ENCODE measurements at regions not wholly inside any gene's neighbourhood (a gene's known extent, or its start where the extent isn't known, plus 50 kb on each side); places are given as distances from the start of the nearest gene placed in this dataset.

DNA sequence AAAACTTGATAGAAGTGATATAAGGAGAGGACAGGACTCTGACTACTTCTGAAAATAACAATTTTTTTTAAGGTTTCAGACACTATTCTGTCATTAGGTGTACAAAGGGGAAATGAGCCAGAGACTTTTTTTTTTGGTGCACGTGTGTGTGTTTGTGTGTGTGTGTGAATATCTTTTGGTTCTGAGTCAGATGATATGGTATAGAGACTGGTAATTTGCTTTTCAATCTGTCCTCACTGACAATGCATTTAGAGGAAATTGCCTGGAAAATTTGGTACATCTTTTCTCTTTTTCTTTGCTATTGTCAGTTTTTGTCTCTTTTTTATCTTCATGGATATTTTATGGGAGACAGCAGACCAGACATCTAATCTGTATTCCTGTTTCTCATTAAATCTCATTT is 59.3 kb downstream of the DDIT4L start:
- H3K9me3 Mint-ChIP-seq = peaks cover 3% of the 10 kb centered on the region
- no peak overlapping the region for H3K27ac Mint-ChIP-seq
- DNase-seq (ENCODE audit: low spot score) (no peak), ATAC-seq (no peak)
- no peaks in the 10 kb centered on the region for H3K36me3 Mint-ChIP-seq
- no peaks in the 10 kb centered on the region for H3K27me3 Mint-ChIP-seq
- no peak overlapping the region for H3K4me3 Mint-ChIP-seq
- no peaks in the 10 kb centered on the region for H3K4me1 Mint-ChIP-seq (ENCODE audit: low read depth in 2 of 2)

DNA sequence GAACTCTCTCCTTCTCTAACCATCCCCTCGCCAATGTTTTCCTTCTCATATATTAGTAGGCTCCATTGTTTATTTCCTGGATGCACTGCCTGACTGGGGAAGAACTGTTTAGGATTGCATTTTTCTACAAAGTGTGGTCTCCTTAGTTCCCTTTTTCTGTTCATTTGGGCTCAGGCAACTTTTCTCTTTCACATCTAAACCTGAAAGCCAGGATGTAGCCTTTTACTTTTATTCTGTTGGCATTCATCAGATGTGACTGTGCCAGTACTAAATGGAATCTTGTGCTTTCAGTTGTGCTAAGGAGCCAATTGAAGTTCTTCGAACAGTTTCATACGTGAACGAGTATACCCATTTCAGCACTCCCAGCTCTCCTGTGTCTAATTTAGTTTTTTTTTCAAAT is 59.8 kb downstream of the DDIT4L start:
- Mint-ChIP-seq H3K4me3 (no peak overlapping the region), H3K27ac (no peak overlapping the region), H3K27me3 (no peaks in the 10 kb centered on the region), H3K9me3 (peaks cover 3% of the 10 kb centered on the region), H3K4me1 (ENCODE audit: low read depth in 2 of 2) (no peaks in the 10 kb centered on the region), H3K36me3 (peaks cover 2% of the 10 kb centered on the region)
- ATAC-seq (no peak), DNase-seq (ENCODE audit: low spot score) (no peak)

DNA sequence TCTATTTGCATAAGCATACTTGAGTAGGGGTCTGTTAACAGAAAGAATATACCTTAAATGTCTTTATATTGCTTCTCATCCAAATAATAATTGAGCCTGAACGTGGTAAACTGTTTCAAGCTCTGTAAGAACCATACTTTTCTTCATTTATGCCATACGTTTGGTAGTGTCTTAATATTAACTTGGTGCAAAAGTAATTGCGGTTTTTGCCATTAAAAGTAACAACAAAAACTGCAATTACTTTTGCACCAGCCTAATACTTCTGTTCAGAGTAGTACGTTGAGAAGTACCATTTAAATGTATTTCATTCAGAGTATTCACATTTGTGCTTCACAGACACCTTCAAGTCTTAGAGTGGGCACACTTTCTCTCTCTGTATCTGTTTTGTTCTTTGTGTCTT is 60.5 kb downstream of the DDIT4L start:
- DNase-seq (ENCODE audit: low spot score) (no peak), ATAC-seq (no peak)
- no peaks in the 10 kb centered on the region for H3K27me3 Mint-ChIP-seq
- no peaks in the 10 kb centered on the region for H3K4me1 Mint-ChIP-seq (ENCODE audit: low read depth in 2 of 2)
- no peak overlapping the region for H3K4me3 Mint-ChIP-seq
- peaks cover 9% of the 10 kb centered on the region for H3K36me3 Mint-ChIP-seq
- no peak overlapping the region for H3K27ac Mint-ChIP-seq
- peaks cover 5% of the 10 kb centered on the region for H3K9me3 Mint-ChIP-seq

DNA sequence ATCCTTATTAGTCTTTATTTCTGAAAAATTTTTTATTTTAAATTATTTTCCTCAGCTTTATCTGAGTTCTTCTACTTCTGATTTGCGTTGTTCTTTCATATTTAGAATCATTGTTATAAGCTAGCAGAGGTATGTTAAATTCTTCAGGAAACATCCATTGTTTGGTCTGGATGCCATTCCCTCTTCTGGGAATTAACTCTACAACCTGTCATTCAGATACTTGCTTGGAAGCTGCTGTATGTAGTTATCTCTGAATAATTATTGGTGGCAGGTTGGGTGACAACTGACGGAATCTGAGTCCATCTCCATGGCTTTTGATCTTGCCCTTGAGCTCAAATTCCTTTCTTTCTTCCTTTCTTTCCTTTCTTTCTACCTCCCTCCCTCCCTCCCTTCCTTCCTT is 61.9 kb downstream of the DDIT4L start:
- H3K27me3 Mint-ChIP-seq = no peaks in the 10 kb centered on the region
- H3K9me3 Mint-ChIP-seq = peaks cover 7% of the 10 kb centered on the region
- H3K4me3 Mint-ChIP-seq = no peak overlapping the region
- no peak overlapping the region for H3K27ac Mint-ChIP-seq
- ATAC-seq = no peak
- no peaks in the 10 kb centered on the region for H3K4me1 Mint-ChIP-seq (ENCODE audit: low read depth in 2 of 2)
- no peak for DNase-seq (ENCODE audit: low spot score)
- peaks cover 13% of the 10 kb centered on the region for H3K36me3 Mint-ChIP-seq

DNA sequence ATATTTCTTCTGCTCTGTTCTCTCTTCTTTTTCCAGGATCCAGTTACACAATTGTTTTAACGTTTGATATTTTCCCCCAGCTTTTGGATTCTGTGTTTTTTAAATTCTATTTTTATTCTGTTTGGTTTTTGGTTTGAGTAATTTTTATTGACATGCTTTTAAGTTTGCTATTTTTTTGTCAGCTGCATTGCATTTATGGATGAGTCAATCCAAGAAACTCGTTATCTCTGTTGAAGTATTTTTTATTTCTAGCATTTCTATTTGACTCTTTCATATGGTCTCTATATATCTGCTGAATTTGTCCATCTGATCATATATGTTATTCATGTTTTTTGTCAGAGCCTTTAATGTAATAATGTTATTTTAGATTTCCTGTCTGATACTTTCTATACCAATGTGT is 65.6 kb downstream of the DDIT4L start:
- no peak for ATAC-seq

DNA sequence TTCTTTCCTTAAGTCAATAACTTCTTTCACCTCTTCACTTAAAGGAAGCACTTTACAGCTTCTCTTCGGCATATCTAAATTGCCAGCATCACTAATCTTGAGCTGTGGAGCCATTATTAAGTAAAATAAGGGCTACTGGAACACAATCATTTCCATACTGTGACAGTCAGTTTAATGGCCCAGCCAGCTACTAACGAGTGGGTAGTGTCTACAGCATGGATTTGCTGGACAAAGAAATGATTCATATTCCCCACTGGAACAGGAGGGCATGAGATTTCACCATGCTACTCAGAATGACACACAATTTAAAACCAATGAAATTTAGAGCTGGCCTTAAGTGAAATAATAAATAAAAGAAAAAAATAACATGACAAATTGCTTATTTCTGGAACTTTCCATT is 72.1 kb downstream of the DDIT4L start:
- no peaks in the 10 kb centered on the region for H3K9me3 Mint-ChIP-seq
- DNase-seq (ENCODE audit: low spot score) (no peak), ATAC-seq (no peak)
- peaks cover 0 to 5% of the 10 kb centered on the region in 2 donors for H3K27me3 Mint-ChIP-seq
- H3K4me3 Mint-ChIP-seq = no peak overlapping the region
- no peaks in the 10 kb centered on the region for H3K4me1 Mint-ChIP-seq (ENCODE audit: low read depth in 2 of 2)
- H3K36me3 Mint-ChIP-seq = no peaks in the 10 kb centered on the region
- no peak overlapping the region for H3K27ac Mint-ChIP-seq

More for the DNA sequence above, 65.6 kb downstream of the DDIT4L start:
- H3K4me3 Mint-ChIP-seq = no peak overlapping the region
- peaks cover 0 to 5% of the 10 kb centered on the region in 2 donors for H3K27me3 Mint-ChIP-seq
- H3K4me1 Mint-ChIP-seq (ENCODE audit: low read depth in 2 of 2) = no peaks in the 10 kb centered on the region
- H3K36me3 Mint-ChIP-seq = peaks cover 13% of the 10 kb centered on the region
- no peak for DNase-seq (ENCODE audit: low spot score)
- no peak overlapping the region for H3K27ac Mint-ChIP-seq
- peaks cover 7% of the 10 kb centered on the region for H3K9me3 Mint-ChIP-seq

DNA sequence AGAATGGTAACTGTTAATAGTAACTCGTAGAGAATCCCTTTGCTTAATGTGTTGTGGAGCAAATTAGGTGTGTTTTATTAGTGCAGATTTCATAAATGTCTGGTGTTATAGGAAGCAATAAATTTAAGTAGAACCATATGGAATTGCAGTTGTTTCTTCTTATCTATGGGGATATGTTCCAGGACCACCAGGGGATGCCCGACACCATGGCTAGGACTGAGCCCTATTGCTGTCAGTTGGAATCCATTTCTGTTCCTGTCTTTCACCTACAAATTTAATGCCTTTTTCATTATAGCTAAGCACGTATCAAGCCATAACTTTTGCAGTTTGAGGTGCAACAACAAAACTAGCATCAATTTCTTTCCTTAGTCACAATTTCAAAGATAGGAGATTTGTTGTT is 72.5 kb downstream of the DDIT4L start:
- DNase-seq (ENCODE audit: low spot score) (no peak), ATAC-seq (no peak)
- Mint-ChIP-seq H3K27ac (no peak overlapping the region), H3K27me3 (peaks cover 0 to 5% of the 10 kb centered on the region in 2 donors), H3K36me3 (no peaks in the 10 kb centered on the region), H3K9me3 (no peaks in the 10 kb centered on the region), H3K4me3 (no peak overlapping the region), H3K4me1 (ENCODE audit: low read depth in 2 of 2) (no peaks in the 10 kb centered on the region)

DNA sequence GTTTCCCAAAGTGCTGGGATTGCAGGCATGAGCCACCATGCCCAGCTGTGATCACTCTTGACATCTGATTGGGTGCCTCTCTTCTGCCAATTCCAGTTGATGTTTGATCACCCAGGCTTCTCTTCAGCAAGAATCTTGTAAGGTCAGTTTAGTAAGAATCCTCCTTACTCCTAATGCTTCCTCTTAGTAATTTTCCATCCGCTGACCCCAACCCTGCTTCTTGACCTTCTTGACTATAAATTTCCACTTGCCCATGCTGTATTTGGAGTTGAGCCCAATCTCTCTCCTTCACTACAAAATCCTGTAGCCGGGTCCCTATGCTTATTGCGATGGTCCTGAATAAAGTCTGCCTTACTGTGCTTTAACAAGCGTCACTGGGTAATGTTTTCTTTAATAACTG is 75.4 kb downstream of the DDIT4L start:
- Mint-ChIP-seq H3K4me3 (no peak overlapping the region), H3K36me3 (no peaks in the 10 kb centered on the region), H3K9me3 (no peaks in the 10 kb centered on the region), H3K4me1 (ENCODE audit: low read depth in 2 of 2) (no peaks in the 10 kb centered on the region), H3K27me3 (no peaks in the 10 kb centered on the region), H3K27ac (no peak overlapping the region)
- DNase-seq (ENCODE audit: low spot score) (no peak), ATAC-seq (no peak)

DNA sequence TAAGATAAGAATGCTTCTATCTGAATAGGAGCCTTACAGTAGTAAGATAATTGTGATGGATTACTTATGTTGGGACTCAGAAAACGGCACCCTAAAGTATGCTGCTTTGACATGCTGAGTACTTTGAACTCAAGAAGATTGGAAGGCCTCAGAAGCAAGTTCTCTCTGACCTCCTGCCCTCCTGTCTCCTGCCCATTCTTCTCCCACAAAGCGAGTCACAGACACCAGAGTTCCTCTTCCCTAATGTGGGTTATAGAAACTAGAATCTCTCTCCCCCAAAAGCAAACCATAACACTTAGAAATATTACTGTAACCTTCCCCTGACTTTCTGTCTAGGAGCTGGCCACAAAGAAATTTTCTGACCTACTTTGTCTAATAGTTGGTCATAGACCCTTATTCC is 76.5 kb downstream of the DDIT4L start:
- no peaks in the 10 kb centered on the region for H3K27me3 Mint-ChIP-seq
- H3K9me3 Mint-ChIP-seq = no peaks in the 10 kb centered on the region
- ATAC-seq (no peak), DNase-seq (ENCODE audit: low spot score) (no peak)
- H3K4me1 Mint-ChIP-seq (ENCODE audit: low read depth in 2 of 2) = no peaks in the 10 kb centered on the region
- no peak overlapping the region for H3K27ac Mint-ChIP-seq
- no peaks in the 10 kb centered on the region for H3K36me3 Mint-ChIP-seq
- no peak overlapping the region for H3K4me3 Mint-ChIP-seq

DNA sequence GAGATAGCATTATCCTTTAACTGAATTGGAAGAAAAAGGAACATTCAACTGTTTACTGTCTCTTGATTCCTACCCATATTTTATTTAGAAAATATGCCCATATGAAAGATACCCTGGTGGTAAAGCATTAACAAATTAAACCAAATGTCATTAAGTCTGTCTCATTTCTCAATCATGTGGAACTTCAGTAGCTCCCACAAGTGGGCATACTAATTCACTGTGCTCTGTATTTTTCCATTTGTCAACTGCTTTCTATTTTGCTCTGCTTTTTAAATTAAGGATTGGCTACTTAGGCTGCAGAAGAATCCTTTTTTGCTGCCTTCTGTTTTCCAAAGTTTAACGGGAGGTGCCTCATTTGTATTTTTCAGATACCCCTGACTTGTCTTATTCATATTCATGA is 77.2 kb downstream of the DDIT4L start:
- Mint-ChIP-seq H3K9me3 (no peaks in the 10 kb centered on the region), H3K4me1 (ENCODE audit: low read depth in 2 of 2) (no peaks in the 10 kb centered on the region), H3K4me3 (no peak overlapping the region), H3K27me3 (no peaks in the 10 kb centered on the region), H3K27ac (no peak overlapping the region), H3K36me3 (no peaks in the 10 kb centered on the region)
- ATAC-seq = no peak
- no peak for DNase-seq (ENCODE audit: low spot score)

DNA sequence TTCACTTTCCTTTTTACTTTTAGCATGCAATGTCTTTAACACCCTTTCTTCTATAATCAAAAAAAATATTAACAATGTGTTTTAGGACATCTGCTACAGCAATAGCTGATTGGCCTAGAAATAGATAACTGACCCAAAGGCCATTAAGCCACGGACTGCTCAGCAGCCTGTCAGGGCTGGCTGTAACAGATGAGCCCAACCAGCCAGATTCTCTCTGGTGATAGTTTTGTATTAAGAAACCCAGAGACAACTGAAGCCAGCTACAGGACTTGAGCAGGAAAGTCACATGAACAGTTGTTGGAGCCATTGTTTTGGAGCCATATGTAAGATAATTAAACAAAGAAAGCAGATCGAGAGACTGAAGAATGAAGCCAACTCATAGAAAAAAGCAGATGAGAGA is 80.3 kb downstream of the DDIT4L start:
- DNase-seq (ENCODE audit: low spot score) (no peak), ATAC-seq (no peak)
- Mint-ChIP-seq H3K27me3 (no peaks in the 10 kb centered on the region), H3K9me3 (no peaks in the 10 kb centered on the region), H3K36me3 (no peaks in the 10 kb centered on the region), H3K4me1 (ENCODE audit: low read depth in 2 of 2) (peaks cover 12 to 13% of the 10 kb centered on the region in 2 donors), H3K27ac (no peak overlapping the region), H3K4me3 (no peak overlapping the region)

DNA sequence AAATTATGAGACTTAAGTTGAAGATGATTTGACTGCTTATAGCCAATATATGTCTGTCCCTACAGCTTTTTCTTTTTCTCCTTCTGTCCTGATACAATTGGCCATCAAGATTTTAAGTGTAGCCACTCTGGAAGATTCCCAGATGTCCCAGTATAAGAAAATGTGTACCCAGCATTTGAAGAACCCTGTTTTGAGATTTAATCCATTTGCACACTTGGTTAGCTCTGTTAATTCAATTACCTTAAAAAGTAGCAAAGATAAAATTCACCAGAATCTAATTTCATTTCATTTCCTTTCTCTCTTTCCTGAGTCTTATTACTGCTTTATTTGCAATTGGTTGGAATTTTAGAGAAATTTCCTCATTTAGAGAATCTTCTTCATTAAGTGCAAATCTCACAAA is 81.4 kb downstream of the DDIT4L start:
- no peaks in the 10 kb centered on the region for H3K9me3 Mint-ChIP-seq
- no peak overlapping the region for H3K4me3 Mint-ChIP-seq
- no peaks in the 10 kb centered on the region for H3K36me3 Mint-ChIP-seq
- no peak for DNase-seq (ENCODE audit: low spot score)
- H3K27ac Mint-ChIP-seq = no peak overlapping the region
- no peak for ATAC-seq
- no peaks in the 10 kb centered on the region for H3K27me3 Mint-ChIP-seq
- peaks cover 14 to 18% of the 10 kb centered on the region in 2 donors for H3K4me1 Mint-ChIP-seq (ENCODE audit: low read depth in 2 of 2)

DNA sequence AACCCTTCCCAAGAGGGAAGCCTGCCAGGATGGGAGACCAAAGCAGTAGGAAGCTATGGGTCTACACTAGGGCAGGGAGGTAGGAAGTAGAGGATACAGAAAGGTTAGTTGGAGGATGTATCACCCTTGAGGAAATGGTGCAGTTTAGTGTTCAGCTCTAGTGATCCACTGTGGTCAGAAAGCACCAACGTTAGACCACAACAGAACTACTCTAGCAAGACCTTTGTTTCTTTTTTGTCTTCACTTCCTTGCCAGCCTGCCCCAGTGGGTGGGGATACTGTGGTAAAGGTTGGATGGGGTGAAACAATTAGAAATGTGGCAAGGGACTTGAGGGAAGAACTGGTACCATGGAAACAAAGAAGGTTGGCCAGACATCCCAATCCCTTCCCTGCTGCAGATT is 83.3 kb downstream of the DDIT4L start:
- H3K27me3 Mint-ChIP-seq = no peaks in the 10 kb centered on the region
- ATAC-seq (peak; percentile 66 to 92), DNase-seq (ENCODE audit: low spot score) (no peak)
- no peaks in the 10 kb centered on the region for H3K9me3 Mint-ChIP-seq
- no peaks in the 10 kb centered on the region for H3K36me3 Mint-ChIP-seq
- H3K27ac Mint-ChIP-seq = peak overlapping the region; percentile 7 to 43
- H3K4me3 Mint-ChIP-seq = peak overlapping the region; percentile 38
- peaks cover 14 to 23% of the 10 kb centered on the region in 2 donors for H3K4me1 Mint-ChIP-seq (ENCODE audit: low read depth in 2 of 2)

DNA sequence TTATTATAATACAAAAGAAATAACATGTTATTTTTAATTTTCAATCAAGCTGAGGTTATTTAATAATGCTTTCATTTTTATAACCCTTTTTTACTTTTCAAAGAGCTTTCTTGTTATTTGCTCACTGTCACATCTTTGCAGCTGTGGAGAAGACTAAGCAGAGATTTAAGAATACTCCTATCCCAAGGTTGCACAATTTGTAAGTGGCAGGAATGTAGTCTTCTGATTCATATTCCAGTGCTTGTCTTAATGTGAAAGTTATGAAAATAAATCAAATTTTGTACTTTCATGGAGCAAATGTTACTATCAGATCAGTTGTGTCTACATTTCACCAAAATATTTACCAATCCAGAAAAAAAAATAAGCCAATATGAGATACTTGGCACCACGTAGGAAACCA is 86.6 kb downstream of the DDIT4L start:
- Mint-ChIP-seq H3K36me3 (no peaks in the 10 kb centered on the region), H3K27me3 (peaks cover 0 to 2% of the 10 kb centered on the region in 2 donors), H3K4me1 (ENCODE audit: low read depth in 2 of 2) (peaks cover 36 to 44% of the 10 kb centered on the region in 2 donors), H3K27ac (no peak overlapping the region), H3K9me3 (no peaks in the 10 kb centered on the region), H3K4me3 (no peak overlapping the region)
- ATAC-seq = no peak
- no peak for DNase-seq (ENCODE audit: low spot score)

DNA sequence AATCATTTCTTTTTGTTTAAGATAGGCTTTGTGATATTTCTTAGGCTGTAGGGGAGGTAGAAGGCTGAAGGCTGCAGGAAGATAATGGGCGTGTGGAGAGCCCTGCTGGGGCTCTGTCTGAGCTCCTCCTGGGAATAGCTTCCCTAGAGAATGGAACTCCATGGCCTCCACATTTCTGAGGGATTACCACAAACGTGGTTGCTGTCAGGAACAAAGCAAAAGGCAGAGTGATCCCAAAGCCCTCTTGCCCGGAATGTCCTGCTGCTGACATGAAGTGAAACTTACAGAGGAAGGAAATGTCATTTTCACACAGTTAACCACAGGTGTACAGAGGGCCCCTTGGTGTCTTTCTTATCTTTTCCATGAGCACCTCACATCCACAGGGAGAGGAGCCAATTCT is 89.3 kb downstream of the DDIT4L start:
- ATAC-seq (peak; percentile 65 to 75), DNase-seq (ENCODE audit: low spot score) (no peak)
- no peaks in the 10 kb centered on the region for H3K36me3 Mint-ChIP-seq
- H3K4me1 Mint-ChIP-seq (ENCODE audit: low read depth in 2 of 2) = peaks cover 33 to 45% of the 10 kb centered on the region in 2 donors
- peak overlapping the region; percentile 29 to 80 for H3K27ac Mint-ChIP-seq
- no peaks in the 10 kb centered on the region for H3K9me3 Mint-ChIP-seq
- peak overlapping the region; percentile 77 for H3K4me3 Mint-ChIP-seq
- H3K27me3 Mint-ChIP-seq = peaks cover 0 to 2% of the 10 kb centered on the region in 2 donors
